ENCODE measurements at regions not wholly inside any gene's neighbourhood (a gene's known extent, or its start where the extent isn't known, plus 50 kb on each side); places are given as distances from the start of the nearest gene placed in this dataset.

GRCh38 chr12:91937706-91938105, 207.9 kb downstream of the BTG1 start:
- DNase-seq (no peak), ATAC-seq (no peak)
- ChIA-PET CTCF (no interaction called here), POLR2A (no interaction called here)
- intact Hi-C loops (cut with micrococcal nuclease) = no loop called here
- Mint-ChIP-seq H3K36me3 (ENCODE audit: low read depth) (no peaks in the 10 kb centered on the region), H3K4me1 (ENCODE audit: low read depth) (peaks cover 6% of the 10 kb centered on the region), H3K27me3 (no peaks in the 10 kb centered on the region), H3K27ac (no peak overlapping the region), H3K4me3 (no peak overlapping the region), H3K9me3 (no peaks in the 10 kb centered on the region)
- no peak for TF ChIP-seq CTCF (IDR thresholded peaks at IDR 0.05)

- Mint-ChIP-seq H3K36me3 (ENCODE audit: low read depth) (no peaks in the 10 kb centered on the region), H3K4me1 (ENCODE audit: low read depth) (peaks cover 6% of the 10 kb centered on the region), H3K27ac (no peak overlapping the region), H3K27me3 (no peaks in the 10 kb centered on the region), H3K9me3 (no peaks in the 10 kb centered on the region), H3K4me3 (no peak overlapping the region)
- POLR2A ChIA-PET = no interaction called here
- intact Hi-C loops (cut with micrococcal nuclease) = no loop called here
- CTCF ChIA-PET = no interaction called here
- ATAC-seq (no peak), DNase-seq (no peak)
- TF ChIP-seq CTCF (IDR thresholded peaks at IDR 0.05) = no peak
These were observed 208.6 kb downstream of the BTG1 start for GRCh38 chr12:91937009-91937408.

GRCh38 chr12:91935296-91935695, 210.3 kb downstream of the BTG1 start:
- peaks cover 6% of the 10 kb centered on the region for H3K4me1 Mint-ChIP-seq (ENCODE audit: low read depth)
- no peaks in the 10 kb centered on the region for H3K36me3 Mint-ChIP-seq (ENCODE audit: low read depth)
- no peak for TF ChIP-seq CTCF (IDR thresholded peaks at IDR 0.05)
- H3K27ac Mint-ChIP-seq = no peak overlapping the region
- ChIA-PET CTCF (no interaction called here), POLR2A (no interaction called here)
- no peaks in the 10 kb centered on the region for H3K9me3 Mint-ChIP-seq
- no peak overlapping the region for H3K4me3 Mint-ChIP-seq
- H3K27me3 Mint-ChIP-seq = no peaks in the 10 kb centered on the region
- intact Hi-C loops (cut with micrococcal nuclease) = no loop called here
- DNase-seq (no peak), ATAC-seq (no peak)

GRCh38 chr12:91931111-91931510, 214.5 kb downstream of the BTG1 start:
- TF ChIP-seq CTCF (IDR thresholded peaks at IDR 0.05) = no peak
- H3K27me3 Mint-ChIP-seq = no peaks in the 10 kb centered on the region
- CTCF ChIA-PET = interaction anchor here (1.4 kb wide), 1 partner anchor 24 kb away, joined by 3 read pairs; no protein-coding TSS in a partner anchor
- ATAC-seq = no peak
- no peak for DNase-seq
- POLR2A ChIA-PET = interaction anchor here (1.3 kb wide), 1 partner anchor 8 kb away, joined by 3 read pairs; no protein-coding TSS in a partner anchor
- intact Hi-C loops (cut with micrococcal nuclease) = no loop called here
- H3K36me3 Mint-ChIP-seq (ENCODE audit: low read depth) = no peaks in the 10 kb centered on the region
- peaks cover 1% of the 10 kb centered on the region for H3K9me3 Mint-ChIP-seq
- H3K27ac Mint-ChIP-seq = no peak overlapping the region
- H3K4me3 Mint-ChIP-seq = no peak overlapping the region
- peaks cover 4% of the 10 kb centered on the region for H3K4me1 Mint-ChIP-seq (ENCODE audit: low read depth)

- intact Hi-C loops (cut with micrococcal nuclease) = no loop called here
- ATAC-seq = no peak
- no peaks in the 10 kb centered on the region for H3K36me3 Mint-ChIP-seq (ENCODE audit: low read depth)
- peaks cover 4% of the 10 kb centered on the region for H3K9me3 Mint-ChIP-seq
- ChIA-PET POLR2A (no interaction called here), CTCF (interaction anchor here (1.0 kb wide), 1 partner anchor 116 kb away, joined by 3 read pairs; no protein-coding TSS in a partner anchor)
- no peak for DNase-seq
- no peak overlapping the region for H3K27ac Mint-ChIP-seq
- no peaks in the 10 kb centered on the region for H3K4me1 Mint-ChIP-seq (ENCODE audit: low read depth)
- H3K4me3 Mint-ChIP-seq = no peak overlapping the region
- TF ChIP-seq CTCF (IDR thresholded peaks at IDR 0.05) = no peak
- no peaks in the 10 kb centered on the region for H3K27me3 Mint-ChIP-seq
These were observed 217.1 kb downstream of the BTG1 start for GRCh38 chr12:91928501-91928900.

All from activated CD8-positive, alpha-beta T cell treated with anti-CD3 and anti-CD28 coated beads for 36 hours (primary cell).